ENCODE measurements at regions not wholly inside any gene's neighbourhood (a gene's known extent, or its start where the extent isn't known, plus 50 kb on each side); places are given as distances from the start of the nearest gene placed in this dataset.

DNA sequence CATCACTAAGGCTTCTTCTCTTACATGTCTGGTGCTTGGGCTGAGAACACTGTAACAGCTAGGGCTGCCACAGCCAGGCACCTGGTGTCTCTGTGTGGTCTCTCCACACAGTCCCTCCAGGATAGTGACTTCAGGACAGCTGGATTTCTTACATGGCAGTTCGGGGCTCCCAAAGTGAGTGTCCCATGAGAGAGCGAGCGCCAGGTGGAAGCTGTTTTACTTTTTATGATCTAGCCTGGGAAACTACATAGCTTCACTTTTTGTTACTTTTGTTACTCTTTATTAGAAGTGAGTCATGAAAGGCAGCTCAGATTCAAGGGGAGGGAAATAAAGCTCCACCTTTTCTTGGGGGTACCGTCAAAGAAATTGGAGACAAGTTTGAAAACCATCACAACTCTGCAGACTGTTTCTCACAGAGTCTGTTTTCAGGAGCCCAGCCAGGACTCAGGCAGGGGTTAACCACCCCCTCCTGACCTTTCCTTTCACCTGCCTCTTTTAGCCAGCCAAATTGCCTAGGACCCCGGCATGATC, 373.0 kb downstream of the MID1IP1 start:
- TF ChIP-seq, protein P1, sequence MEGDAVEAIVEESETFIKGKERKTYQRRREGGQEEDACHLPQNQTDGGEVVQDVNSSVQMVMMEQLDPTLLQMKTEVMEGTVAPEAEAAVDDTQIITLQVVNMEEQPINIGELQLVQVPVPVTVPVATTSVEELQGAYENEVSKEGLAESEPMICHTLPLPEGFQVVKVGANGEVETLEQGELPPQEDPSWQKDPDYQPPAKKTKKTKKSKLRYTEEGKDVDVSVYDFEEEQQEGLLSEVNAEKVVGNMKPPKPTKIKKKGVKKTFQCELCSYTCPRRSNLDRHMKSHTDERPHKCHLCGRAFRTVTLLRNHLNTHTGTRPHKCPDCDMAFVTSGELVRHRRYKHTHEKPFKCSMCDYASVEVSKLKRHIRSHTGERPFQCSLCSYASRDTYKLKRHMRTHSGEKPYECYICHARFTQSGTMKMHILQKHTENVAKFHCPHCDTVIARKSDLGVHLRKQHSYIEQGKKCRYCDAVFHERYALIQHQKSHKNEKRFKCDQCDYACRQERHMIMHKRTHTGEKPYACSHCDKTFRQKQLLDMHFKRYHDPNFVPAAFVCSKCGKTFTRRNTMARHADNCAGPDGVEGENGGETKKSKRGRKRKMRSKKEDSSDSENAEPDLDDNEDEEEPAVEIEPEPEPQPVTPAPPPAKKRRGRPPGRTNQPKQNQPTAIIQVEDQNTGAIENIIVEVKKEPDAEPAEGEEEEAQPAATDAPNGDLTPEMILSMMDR (IDR thresholded peaks at IDR 0.05; ENCODE audit: low read depth, low read length), result no peak
- TF ChIP-seq EZH2phosphoT487 (IDR thresholded peaks at IDR 0.05; ENCODE audit: low read depth), result no peak
- no peak overlapping the region for H3K27ac ChIP-seq (ENCODE audit: low read length)
- H3K9ac ChIP-seq (ENCODE audit: low read length), result no peak overlapping the region
- H3K27me3 ChIP-seq (ENCODE audit: low read depth, low read length), result no peaks in the 10 kb centered on the region; the same call in 1 of the 2 replicates
- 0 out of 2 replicates have a peak overlapping the region, but pooled peaks have one; percentile 17 for H3K4me2 ChIP-seq (ENCODE audit: low read length)
- H3K79me2 ChIP-seq (ENCODE audit: low read length), result no peaks in the 10 kb centered on the region
- no peaks in the 10 kb centered on the region for H3K9me3 ChIP-seq (ENCODE audit: insufficient read depth, low read length)
- no peaks in the 10 kb centered on the region for H3K36me3 ChIP-seq (replicated peaks; ENCODE audit: low read depth, low read length)
- no peak overlapping the region for H3K4me3 ChIP-seq (ENCODE audit: low read length)
- no peaks in the 10 kb centered on the region for H3K4me1 ChIP-seq (ENCODE audit: low read length)
- H4K20me1 ChIP-seq (ENCODE audit: insufficient read depth, low read length), result no peaks in the 10 kb centered on the region
- H2AFZ ChIP-seq (ENCODE audit: low read depth, low read length), result no peak overlapping the region

DNA sequence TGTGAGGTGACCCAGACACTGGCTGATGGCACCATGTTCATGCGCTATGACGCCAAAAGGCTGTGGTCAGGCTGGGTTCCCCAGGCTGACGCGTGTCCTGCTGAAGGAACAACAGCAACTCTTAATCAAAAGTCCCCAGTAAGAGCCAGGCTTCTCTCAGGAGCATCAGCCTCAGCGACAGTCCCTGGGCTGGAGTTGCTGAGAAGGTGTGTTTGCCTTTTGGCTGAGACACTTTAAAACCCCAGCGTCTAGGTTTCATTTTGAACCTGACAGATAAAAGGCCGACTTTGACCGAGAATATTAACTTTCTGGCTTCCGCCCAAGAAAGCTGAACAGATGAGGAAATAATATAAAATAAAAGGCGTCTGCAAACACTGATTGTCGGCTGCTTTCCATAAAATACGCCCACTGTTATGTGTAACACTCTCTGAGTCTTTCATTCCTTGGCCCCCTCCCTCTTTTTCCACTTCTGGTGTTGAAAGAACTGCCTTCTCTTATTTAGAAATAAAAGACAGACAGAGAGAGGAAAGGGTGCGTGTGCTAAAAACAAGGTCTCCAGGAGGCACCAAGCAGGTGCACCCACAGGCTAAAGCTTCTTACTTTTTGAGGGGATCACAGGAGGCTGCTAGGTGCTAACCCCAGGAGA, 373.6 kb downstream of the MID1IP1 start:
- TF ChIP-seq, protein P1 (IDR thresholded peaks at IDR 0.05; ENCODE audit: low read depth, low read length), result no peak
- TF ChIP-seq EZH2phosphoT487 (IDR thresholded peaks at IDR 0.05; ENCODE audit: low read depth), result no peak

DNA sequence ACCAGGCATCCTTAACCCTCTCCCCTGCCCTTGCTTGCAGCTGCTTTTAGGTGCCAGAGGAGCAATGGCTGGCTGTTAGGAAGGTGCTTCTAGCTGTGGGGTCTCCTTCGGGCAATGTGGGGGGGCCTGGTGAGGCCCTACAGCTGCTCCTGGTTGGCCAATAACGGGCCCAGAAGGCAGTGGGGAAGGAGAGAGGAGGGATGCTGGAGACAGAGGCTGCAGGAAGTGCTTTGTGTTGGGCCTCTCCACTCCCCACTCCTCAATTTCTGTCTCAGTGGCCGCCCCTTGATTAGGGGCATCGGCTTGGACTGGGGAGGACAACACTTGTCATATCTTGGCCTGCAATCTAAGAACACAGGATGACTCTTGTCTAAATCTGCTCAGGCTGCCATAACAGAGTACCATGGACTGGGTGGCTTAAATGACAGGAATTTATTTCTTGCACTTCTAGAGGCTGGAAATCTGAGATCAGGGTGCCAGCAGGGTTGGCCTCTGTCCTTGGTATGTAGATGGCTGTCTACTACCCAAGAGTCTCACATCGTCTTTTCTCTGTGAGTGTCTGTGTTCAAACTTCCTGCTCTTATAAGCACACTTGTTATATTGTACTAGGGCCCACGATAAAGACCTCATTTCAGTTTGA, 374.3 kb downstream of the MID1IP1 start:
- Histone ChIP-seq H3K9me3 (ENCODE audit: insufficient read depth, low read length) (no peaks in the 10 kb centered on the region), H4K20me1 (ENCODE audit: insufficient read depth, low read length) (no peaks in the 10 kb centered on the region), H2AFZ (ENCODE audit: low read depth, low read length) (no peak overlapping the region), H3K9ac (ENCODE audit: low read length) (no peak overlapping the region), H3K36me3 (replicated peaks; ENCODE audit: low read depth, low read length) (no peaks in the 10 kb centered on the region), H3K79me2 (ENCODE audit: low read length) (no peaks in the 10 kb centered on the region), H3K4me2 (ENCODE audit: low read length) (no peak overlapping the region), H3K4me3 (ENCODE audit: low read length) (no peak overlapping the region), H3K4me1 (ENCODE audit: low read length) (no peaks in the 10 kb centered on the region), H3K27me3 (ENCODE audit: low read depth, low read length) (no peaks in the 10 kb centered on the region; the same call in 1 of the 2 replicates), H3K27ac (ENCODE audit: low read length) (no peak overlapping the region)
- TF ChIP-seq EZH2phosphoT487 (IDR thresholded peaks at IDR 0.05; ENCODE audit: low read depth), result no peak
- TF ChIP-seq, protein P1 (IDR thresholded peaks at IDR 0.05; ENCODE audit: low read depth, low read length), result no peak

More for the DNA sequence above, 373.6 kb downstream of the MID1IP1 start:
- H3K27me3 ChIP-seq (ENCODE audit: low read depth, low read length), result no peaks in the 10 kb centered on the region; the same call in 1 of the 2 replicates
- H3K79me2 ChIP-seq (ENCODE audit: low read length), result no peaks in the 10 kb centered on the region
- no peak overlapping the region for H2AFZ ChIP-seq (ENCODE audit: low read depth, low read length)
- no peaks in the 10 kb centered on the region for H3K9me3 ChIP-seq (ENCODE audit: insufficient read depth, low read length)
- no peak overlapping the region for H3K9ac ChIP-seq (ENCODE audit: low read length)
- 0 out of 2 replicates have a peak overlapping the region, but pooled peaks have one; percentile 17 for H3K4me2 ChIP-seq (ENCODE audit: low read length)
- H3K4me1 ChIP-seq (ENCODE audit: low read length), result no peaks in the 10 kb centered on the region
- H3K36me3 ChIP-seq (replicated peaks; ENCODE audit: low read depth, low read length), result no peaks in the 10 kb centered on the region
- no peak overlapping the region for H3K27ac ChIP-seq (ENCODE audit: low read length)
- no peak overlapping the region for H3K4me3 ChIP-seq (ENCODE audit: low read length)
- H4K20me1 ChIP-seq (ENCODE audit: insufficient read depth, low read length), result no peaks in the 10 kb centered on the region

DNA sequence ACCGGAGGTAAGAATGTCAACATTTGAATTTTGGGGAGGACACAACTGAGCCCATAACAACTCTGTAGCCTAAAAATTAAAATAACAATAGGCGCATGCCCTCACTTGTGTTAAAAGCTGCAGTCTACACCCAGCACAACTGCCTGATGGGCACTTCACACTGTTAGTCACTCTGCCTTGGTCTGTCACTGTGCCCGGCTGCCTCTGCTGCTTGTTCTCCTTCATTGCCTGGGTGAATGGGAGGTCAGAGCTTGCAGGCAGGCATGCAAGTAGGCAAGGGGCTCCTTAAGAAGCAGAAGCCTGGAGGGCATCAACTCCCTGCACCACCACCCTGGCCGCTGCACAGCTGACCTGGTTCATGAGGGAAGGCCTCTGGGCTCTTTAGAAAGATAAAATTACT, 374.8 kb downstream of the MID1IP1 start:
- Histone ChIP-seq H3K4me3 (ENCODE audit: low read length) (no peak overlapping the region), H3K4me1 (ENCODE audit: low read length) (no peaks in the 10 kb centered on the region), H3K9me3 (ENCODE audit: insufficient read depth, low read length) (no peaks in the 10 kb centered on the region), H3K9ac (ENCODE audit: low read length) (no peak overlapping the region), H3K79me2 (ENCODE audit: low read length) (no peaks in the 10 kb centered on the region), H4K20me1 (ENCODE audit: insufficient read depth, low read length) (no peaks in the 10 kb centered on the region), H3K27me3 (ENCODE audit: low read depth, low read length) (no peaks in the 10 kb centered on the region; the same call in 1 of the 2 replicates), H3K27ac (ENCODE audit: low read length) (no peak overlapping the region), H3K4me2 (ENCODE audit: low read length) (no peak overlapping the region), H3K36me3 (replicated peaks; ENCODE audit: low read depth, low read length) (no peaks in the 10 kb centered on the region), H2AFZ (ENCODE audit: low read depth, low read length) (no peak overlapping the region)
- TF ChIP-seq, protein P1 (IDR thresholded peaks at IDR 0.05; ENCODE audit: low read depth, low read length), result no peak
- no peak for TF ChIP-seq EZH2phosphoT487 (IDR thresholded peaks at IDR 0.05; ENCODE audit: low read depth)

All from OCI-LY3 (cell line).